ENCODE measurements at regions not wholly inside any gene's neighbourhood (a gene's known extent, or its start where the extent isn't known, plus 50 kb on each side); places are given as distances from the start of the nearest gene placed in this dataset.

DNA sequence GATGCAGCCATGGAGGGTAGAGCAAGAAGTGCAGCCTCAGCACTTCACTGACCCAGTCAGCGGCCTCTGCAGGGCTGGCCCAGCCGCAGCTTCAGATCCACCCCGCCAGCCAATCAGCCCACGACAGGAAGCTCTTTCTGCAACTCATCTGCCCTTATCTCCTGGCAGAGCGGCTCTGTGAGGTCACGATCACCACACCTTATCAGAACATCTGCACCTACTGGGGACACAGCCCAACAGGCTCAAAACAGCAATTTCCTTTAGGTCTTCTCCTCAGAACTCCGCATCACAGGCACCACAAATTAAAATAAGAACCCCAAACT is 287.3 kb downstream of the BCL11B start:
- TF ChIP-seq, protein P1, sequence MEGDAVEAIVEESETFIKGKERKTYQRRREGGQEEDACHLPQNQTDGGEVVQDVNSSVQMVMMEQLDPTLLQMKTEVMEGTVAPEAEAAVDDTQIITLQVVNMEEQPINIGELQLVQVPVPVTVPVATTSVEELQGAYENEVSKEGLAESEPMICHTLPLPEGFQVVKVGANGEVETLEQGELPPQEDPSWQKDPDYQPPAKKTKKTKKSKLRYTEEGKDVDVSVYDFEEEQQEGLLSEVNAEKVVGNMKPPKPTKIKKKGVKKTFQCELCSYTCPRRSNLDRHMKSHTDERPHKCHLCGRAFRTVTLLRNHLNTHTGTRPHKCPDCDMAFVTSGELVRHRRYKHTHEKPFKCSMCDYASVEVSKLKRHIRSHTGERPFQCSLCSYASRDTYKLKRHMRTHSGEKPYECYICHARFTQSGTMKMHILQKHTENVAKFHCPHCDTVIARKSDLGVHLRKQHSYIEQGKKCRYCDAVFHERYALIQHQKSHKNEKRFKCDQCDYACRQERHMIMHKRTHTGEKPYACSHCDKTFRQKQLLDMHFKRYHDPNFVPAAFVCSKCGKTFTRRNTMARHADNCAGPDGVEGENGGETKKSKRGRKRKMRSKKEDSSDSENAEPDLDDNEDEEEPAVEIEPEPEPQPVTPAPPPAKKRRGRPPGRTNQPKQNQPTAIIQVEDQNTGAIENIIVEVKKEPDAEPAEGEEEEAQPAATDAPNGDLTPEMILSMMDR (IDR thresholded peaks at IDR 0.05): no peak
- TF ChIP-seq POLR2AphosphoS5 (IDR thresholded peaks at IDR 0.05): no peak

Data from prostate gland (tissue), 2 donors.